ENCODE measurements at regions not wholly inside any gene's neighbourhood (a gene's known extent, or its start where the extent isn't known, plus 50 kb on each side); places are given as distances from the start of the nearest gene placed in this dataset.

DNA sequence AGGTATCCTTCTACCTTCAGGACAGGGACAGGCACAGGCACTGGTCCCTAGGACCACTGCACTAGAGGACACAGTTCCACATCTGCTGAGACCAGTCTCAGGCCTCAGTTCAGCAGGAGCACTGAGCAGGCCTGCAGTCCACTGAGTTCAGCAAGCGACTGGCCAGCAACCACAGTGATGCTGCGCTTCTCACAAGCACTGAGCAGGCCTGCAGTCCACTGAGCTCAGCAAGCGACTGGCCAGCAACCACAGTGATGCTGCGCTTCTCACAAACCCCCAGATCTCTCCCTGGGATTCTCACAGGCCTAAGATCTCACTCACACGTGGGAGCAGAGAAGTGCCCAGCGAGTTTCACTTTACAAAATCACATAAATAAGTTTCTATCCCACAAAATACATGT is 140.6 kb downstream of the IRS2 start (continued):
- TF ChIP-seq SP1 (CRISPR knock-in tag; conservative IDR thresholded peaks at IDR 0.05) (no peak), ZNF396 (CRISPR knock-in tag; IDR thresholded peaks at IDR 0.05; ENCODE audit: borderline replicate concordance) (no peak), ZNF416 (CRISPR knock-in tag; IDR thresholded peaks at IDR 0.05) (no peak)

DNA sequence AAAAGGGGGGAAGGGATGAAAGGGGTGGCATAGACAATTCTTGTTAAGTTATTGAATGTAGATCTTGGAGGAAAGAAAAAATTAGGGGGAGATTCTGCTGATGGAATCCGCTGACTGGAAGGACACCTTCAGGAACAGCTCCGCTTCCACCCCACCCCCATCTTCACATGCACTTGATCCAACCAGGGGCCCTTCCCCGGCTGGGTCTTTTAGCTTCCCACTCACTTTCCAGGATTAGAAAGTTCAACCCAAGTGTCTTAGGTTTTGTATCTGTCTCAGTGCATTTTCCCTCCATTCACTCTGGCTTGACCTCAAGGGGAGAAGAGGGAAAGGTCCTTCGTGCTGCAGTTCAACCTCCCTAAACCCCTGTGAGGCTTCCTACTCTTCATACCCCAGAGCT is 141.4 kb downstream of the IRS2 start:
- H3K4me3 Mint-ChIP-seq: no peak overlapping the region
- H3K4me1 Mint-ChIP-seq: no peaks in the 10 kb centered on the region
- ChIA-PET CTCF (no interaction called here), POLR2A (no interaction called here)
- DNase-seq (ENCODE audit: low spot score) (no peak), ATAC-seq (no peak)
- no peak overlapping the region for H3K27ac Mint-ChIP-seq
- H3K9me3 Mint-ChIP-seq: peaks cover 35% of the 10 kb centered on the region
- peaks cover 2% of the 10 kb centered on the region; the same call in 1 of the 2 replicates for H3K27me3 Mint-ChIP-seq (ENCODE audit: low read depth)
- H3K36me3 Mint-ChIP-seq: peaks cover 14% of the 10 kb centered on the region
- TF ChIP-seq TEAD1 (CRISPR knock-in tag; IDR thresholded peaks at IDR 0.05) (no peak), NR3C1 (CRISPR knock-in tag; conservative IDR thresholded peaks at IDR 0.05; ENCODE audit: low read depth) (no peak), HMGA2 (CRISPR knock-in tag; IDR thresholded peaks at IDR 0.05) (no peak), SMAD4 (CRISPR knock-in tag; IDR thresholded peaks at IDR 0.05) (no peak), ZNF263 (CRISPR knock-in tag; IDR thresholded peaks at IDR 0.05; ENCODE audit: low read depth) (no peak)
- TF ChIP-seq, protein P1, sequence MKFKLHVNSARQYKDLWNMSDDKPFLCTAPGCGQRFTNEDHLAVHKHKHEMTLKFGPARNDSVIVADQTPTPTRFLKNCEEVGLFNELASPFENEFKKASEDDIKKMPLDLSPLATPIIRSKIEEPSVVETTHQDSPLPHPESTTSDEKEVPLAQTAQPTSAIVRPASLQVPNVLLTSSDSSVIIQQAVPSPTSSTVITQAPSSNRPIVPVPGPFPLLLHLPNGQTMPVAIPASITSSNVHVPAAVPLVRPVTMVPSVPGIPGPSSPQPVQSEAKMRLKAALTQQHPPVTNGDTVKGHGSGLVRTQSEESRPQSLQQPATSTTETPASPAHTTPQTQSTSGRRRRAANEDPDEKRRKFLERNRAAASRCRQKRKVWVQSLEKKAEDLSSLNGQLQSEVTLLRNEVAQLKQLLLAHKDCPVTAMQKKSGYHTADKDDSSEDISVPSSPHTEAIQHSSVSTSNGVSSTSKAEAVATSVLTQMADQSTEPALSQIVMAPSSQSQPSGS (CRISPR knock-in tag; IDR thresholded peaks at IDR 0.05; ENCODE audit: borderline replicate concordance, low read depth): no peak

DNA sequence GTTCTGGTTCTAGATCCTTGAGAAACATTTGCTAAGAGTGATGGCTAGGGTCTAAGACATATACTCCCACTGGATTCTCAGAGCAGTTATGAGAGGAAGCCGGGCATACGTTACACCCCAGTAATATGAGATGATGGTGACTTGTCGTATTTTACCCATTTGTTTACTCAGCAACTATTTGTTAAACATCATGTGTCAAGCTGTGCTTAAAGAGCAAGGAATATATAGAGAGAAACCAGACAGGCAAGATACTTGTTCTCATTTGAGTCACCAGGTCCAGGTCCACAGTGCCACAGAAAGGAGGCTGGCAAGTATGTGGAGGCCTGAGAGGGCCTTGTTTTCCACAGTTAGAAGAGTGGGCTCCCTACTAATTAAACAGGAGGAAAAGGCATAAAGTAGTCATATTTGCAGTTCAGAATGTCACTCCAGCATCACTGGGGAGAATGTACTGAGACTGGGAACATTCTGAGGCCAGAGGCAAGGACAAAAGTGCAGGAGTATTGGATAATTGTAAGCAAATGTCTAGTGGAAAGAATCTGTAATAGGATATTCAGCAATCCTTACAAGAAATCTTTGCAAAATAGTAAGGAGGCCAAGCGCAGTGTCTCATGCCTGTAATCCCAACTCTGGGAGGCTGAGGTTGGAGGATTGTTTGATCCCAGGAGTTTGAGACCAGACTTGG is 142.2 kb downstream of the IRS2 start:
- ChIA-PET POLR2A (no interaction called here), CTCF (no interaction called here)
- Mint-ChIP-seq H3K36me3 (peaks cover 17% of the 10 kb centered on the region), H3K27me3 (ENCODE audit: low read depth) (peaks cover 2% of the 10 kb centered on the region; the same call in 1 of the 2 replicates), H3K4me3 (no peak overlapping the region), H3K27ac (no peak overlapping the region), H3K4me1 (no peaks in the 10 kb centered on the region), H3K9me3 (peaks cover 38% of the 10 kb centered on the region)
- no peak for TF ChIP-seq GABPB1 (CRISPR knock-in tag; IDR thresholded peaks at IDR 0.05)
- TF ChIP-seq, protein P2, sequence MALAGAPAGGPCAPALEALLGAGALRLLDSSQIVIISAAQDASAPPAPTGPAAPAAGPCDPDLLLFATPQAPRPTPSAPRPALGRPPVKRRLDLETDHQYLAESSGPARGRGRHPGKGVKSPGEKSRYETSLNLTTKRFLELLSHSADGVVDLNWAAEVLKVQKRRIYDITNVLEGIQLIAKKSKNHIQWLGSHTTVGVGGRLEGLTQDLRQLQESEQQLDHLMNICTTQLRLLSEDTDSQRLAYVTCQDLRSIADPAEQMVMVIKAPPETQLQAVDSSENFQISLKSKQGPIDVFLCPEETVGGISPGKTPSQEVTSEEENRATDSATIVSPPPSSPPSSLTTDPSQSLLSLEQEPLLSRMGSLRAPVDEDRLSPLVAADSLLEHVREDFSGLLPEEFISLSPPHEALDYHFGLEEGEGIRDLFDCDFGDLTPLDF (CRISPR knock-in tag; IDR thresholded peaks at IDR 0.05): no peak
- TF ChIP-seq, protein P3, sequence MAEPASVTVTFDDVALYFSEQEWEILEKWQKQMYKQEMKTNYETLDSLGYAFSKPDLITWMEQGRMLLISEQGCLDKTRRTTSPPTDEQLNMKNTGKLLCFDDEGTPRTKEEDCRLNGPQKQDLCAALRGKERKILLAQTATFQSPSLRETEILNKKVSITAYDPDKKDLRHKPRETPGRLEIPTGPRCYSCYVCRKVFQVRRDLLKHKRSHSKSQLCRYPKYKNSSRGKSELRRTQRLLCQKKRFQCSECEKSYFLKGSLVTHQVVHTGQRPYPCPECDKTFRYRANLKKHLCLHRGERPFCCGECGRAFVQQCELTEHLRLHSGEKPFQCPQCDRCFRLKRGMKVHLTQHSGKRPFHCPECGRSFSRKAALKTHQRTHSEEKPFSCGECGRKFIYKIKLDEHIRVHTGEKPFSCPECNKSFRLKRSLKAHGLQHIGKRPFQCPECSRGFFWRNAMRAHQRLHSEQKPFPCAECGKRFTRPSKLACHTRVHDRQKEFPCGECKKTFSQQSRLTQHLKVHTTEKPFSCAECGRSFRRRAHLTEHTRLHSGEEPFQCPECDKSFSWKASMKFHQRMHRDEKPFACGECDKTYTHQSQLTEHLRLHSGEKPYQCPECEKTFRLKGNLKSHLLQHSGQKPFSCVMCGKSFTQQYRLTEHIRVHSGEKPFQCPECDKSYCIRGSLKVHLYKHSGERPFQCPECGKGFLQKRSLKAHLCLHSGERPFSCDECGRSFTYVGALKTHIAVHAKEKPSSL (CRISPR knock-in tag; conservative IDR thresholded peaks at IDR 0.05): no peak
- no peak for ATAC-seq
- DNase-seq (ENCODE audit: low spot score): no peak

DNA sequence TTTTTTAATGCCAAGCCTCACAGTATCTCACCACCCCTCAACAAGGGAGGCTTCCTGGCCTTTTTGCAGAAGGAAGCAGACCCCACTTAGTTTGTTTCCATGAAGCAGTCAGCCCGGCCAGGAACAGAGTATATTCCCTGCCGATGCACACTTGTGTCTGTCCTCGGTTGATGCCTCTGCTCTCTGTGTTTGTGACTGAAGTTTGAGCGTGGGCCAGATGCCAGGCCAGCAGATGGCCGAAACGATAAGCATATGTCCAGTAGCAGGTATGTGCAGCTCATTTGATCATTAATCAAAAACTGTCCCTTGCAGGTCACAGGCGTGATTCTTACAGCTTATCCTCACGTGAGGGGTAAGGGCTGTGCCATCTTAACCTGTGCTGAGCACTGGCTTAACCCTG is 144.0 kb downstream of the IRS2 start:
- peaks cover 2% of the 10 kb centered on the region; the same call in 1 of the 2 replicates for H3K27me3 Mint-ChIP-seq (ENCODE audit: low read depth)
- H3K9me3 Mint-ChIP-seq: peaks cover 46% of the 10 kb centered on the region
- ChIA-PET CTCF (no interaction called here), POLR2A (no interaction called here)
- TF ChIP-seq NR2C2 (CRISPR knock-in tag; IDR thresholded peaks at IDR 0.05) (no peak), RELA (CRISPR knock-in tag; IDR thresholded peaks at IDR 0.05; ENCODE audit: borderline replicate concordance) (no peak), GRHL2 (CRISPR knock-in tag; IDR thresholded peaks at IDR 0.05; ENCODE audit: insufficient replicate concordance, severe bottlenecking) (no peak), GTF2I (CRISPR knock-in tag; conservative IDR thresholded peaks at IDR 0.05) (no peak), RORB (CRISPR knock-in tag; IDR thresholded peaks at IDR 0.05) (no peak), SP1 (CRISPR knock-in tag; conservative IDR thresholded peaks at IDR 0.05) (no peak), NFYB (CRISPR knock-in tag; conservative IDR thresholded peaks at IDR 0.05; ENCODE audit: low read depth) (no peak), MYBL2 (CRISPR knock-in tag; IDR thresholded peaks at IDR 0.05) (no peak), SOX15 (CRISPR knock-in tag; IDR thresholded peaks at IDR 0.05) (no peak), SMAD4 (CRISPR knock-in tag; IDR thresholded peaks at IDR 0.05) (no peak), NR3C1 (CRISPR knock-in tag; conservative IDR thresholded peaks at IDR 0.05; ENCODE audit: low read depth) (no peak), ZNF671 (CRISPR knock-in tag; IDR thresholded peaks at IDR 0.05) (no peak), IRF2 (CRISPR knock-in tag; IDR thresholded peaks at IDR 0.05; ENCODE audit: borderline replicate concordance, low read depth) (no peak)
- TF ChIP-seq, protein P4, sequence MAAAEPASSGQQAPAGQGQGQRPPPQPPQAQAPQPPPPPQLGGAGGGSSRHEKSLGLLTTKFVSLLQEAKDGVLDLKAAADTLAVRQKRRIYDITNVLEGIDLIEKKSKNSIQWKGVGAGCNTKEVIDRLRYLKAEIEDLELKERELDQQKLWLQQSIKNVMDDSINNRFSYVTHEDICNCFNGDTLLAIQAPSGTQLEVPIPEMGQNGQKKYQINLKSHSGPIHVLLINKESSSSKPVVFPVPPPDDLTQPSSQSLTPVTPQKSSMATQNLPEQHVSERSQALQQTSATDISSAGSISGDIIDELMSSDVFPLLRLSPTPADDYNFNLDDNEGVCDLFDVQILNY (CRISPR knock-in tag; IDR thresholded peaks at IDR 0.05): no peak
- TF ChIP-seq, protein P2 (CRISPR knock-in tag; IDR thresholded peaks at IDR 0.05): no peak
- H3K4me1 Mint-ChIP-seq: no peaks in the 10 kb centered on the region
- H3K36me3 Mint-ChIP-seq: peaks cover 28% of the 10 kb centered on the region
- H3K27ac Mint-ChIP-seq: no peak overlapping the region
- ATAC-seq (no peak), DNase-seq (ENCODE audit: low spot score) (no peak)
- H3K4me3 Mint-ChIP-seq: no peak overlapping the region
